Non-pigmented ciliary epithelial cell (primary cell): ENCODE measurements at regions not wholly inside any gene's neighbourhood (a gene's known extent, or its start where the extent isn't known, plus 50 kb on each side); places are given as distances from the start of the nearest gene placed in this dataset.
"Not testable (repeated sequence)": the region's sequence is repeated elsewhere in the genome, so short reads cannot be mapped to it uniquely, and the experiment has no call there.

Source experiments
- DNase-seq: peaks from one replicate; pipeline ENCODE4 v3.0.0-alpha.2; 2010; ENCODE audit warnings: low read depth

DNA sequence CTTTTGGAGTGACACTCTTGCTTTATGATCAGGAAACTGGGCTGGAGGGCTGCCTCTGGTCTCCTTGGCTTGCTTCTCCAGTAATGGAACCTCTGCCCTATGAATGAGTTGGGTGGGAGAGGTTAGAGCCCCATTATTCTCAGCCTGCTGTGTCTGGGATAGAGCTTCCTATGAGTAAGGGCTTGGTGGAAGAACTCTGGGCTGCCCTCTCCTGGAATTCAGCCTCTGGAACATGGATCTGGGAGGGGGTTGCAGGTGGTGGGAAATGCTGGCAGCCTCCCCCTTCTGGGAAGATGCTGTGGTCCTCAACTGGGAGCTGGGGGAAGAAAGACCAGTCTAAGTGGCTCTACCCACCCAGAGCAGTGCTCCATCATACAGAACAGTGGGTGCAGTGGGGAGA, 81.8 kb upstream of the SYN3 start:
- no peak for DNase-seq

DNA sequence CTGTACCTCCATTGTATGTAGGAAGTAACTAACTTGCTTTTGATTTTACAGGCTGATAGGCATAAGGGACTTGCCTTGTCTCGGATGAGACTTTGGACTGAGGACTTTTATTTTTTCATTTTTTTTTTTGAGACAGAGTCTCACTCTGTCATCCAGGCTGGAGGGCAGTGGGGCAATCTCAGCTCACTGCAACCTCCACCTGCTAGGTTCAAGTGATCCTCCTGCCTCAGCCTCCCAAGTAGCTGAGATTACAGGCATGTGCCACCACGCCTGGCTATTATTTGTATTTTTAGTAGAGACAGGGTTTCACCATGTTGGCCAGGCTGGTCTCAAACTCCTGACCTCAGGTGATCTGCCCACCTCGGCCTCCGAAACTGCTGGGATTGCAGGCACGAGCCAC, 80.2 kb upstream of the SYN3 start:
- not testable (repeated sequence) for DNase-seq

DNA sequence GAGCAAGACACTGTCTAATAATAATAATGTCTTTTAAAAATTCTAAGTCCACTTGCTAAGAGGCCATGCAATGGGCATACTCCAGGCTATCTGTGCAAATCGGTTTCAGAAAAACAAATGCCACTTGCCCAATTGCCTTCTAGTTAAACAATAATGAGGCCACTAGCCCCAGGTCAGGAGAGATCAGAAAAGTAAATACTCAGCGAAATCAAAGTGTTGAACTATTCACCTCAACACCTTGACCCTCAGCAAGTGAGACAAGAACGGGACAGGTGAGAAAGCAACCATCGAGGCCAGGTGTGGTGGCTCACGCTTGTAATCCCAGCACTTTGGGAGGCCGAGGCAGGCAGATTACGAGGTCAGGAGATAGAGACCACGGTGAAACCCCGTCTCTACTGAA, 72.3 kb upstream of the SYN3 start:
- no peak for DNase-seq

- DNase-seq: no peak
Measured at GRCh38 chr22:33129621-33130020, 71.4 kb upstream of the SYN3 start.

GRCh38 chr22:33126881-33127280, 68.7 kb upstream of the SYN3 start:
- DNase-seq: no peak

- no peak for DNase-seq
Measured at GRCh38 chr22:33124471-33124870, 66.3 kb upstream of the SYN3 start.

DNA sequence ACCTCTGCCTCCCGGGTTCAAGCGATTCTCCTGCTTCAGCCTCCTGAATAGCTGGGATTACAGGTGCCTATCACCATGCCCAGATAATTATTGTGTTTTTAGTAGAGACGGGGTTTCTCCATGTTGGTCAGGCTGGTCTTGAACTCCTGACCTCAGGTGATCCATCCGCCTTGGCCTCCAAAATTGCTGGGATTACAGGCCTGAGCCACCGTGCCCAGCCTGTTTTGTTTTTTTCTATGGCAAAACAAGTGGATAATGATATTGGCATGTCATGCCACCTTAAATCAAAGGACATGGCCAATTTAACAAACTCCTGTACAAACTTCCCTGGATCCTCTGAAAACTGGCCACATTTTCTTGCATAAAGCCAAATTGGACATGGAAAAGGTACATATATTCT, 64.3 kb upstream of the SYN3 start:
- DNase-seq: peak; percentile 2

- no peak for DNase-seq
Measured at GRCh38 chr22:33119044-33119443, 60.9 kb upstream of the SYN3 start.

GRCh38 chr22:33117821-33118220, 59.6 kb upstream of the SYN3 start:
- no peak for DNase-seq

DNA sequence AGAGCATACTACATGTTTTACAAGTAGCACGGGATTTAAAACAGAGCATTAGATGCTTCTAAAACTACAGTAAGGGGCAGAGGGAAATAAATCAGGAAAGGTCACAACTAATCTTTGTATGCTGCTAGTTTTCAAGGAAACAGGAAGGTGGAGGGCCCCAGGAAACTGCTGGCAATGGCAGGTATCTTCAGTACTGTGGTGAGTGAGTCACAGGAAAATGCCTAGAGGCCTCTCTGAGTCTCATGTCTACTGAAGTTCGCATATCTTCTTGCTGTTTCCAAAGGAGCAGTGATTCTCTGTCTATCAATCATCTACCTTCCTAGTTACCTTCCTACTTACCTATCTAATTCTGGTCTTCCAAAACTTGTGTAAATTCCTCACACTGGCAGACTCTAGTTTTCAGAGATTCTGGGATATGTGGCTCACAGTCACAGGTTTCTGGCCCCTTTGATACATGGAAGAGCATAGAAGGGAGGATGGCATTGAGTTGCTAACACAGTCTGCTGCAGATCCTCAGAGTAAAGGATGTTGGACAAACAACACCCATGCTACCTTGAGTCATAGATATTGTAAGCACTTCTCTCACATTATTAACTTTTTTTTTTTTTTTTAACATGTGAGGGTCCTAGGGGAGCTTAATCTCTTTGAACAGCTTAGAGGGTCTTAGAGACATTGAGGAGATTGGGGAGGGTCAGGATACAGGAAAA, 58.8 kb upstream of the SYN3 start:
- no peak for DNase-seq

GRCh38 chr22:33114565-33114964, 56.4 kb upstream of the SYN3 start:
- DNase-seq: no peak

- DNase-seq: no peak
Measured at GRCh38 chr22:33112580-33112979, 54.4 kb upstream of the SYN3 start.

- DNase-seq: no peak
Measured at GRCh38 chr22:33111491-33111890, 53.3 kb upstream of the SYN3 start.

DNA sequence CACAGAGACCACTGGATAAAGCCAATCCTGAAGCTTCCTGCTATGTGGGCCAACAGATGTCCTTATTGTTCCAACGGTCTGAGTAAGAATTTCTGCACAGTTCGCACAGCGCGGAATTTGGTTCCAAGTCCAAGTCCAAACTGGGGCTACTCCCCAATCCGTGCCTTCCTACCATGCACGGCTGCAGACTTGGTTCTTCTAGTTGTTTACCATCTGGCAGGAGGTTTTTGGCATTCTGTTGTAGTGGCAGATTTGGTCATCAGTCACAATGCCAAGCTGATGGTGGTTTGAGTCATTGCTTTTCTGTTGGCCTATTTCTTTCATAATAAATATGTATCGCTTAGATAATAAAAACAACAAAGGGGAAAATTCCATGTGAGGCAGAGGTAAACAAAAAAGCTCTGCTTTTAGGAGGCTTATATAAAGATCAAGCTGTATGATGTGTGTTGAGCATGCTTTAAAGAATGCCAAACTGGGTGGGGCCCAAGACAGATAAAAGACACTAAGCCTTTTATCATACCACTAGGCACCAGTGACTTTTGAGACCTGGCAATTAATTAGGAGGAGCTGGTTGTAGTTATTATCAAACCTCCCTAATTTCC, 52.5 kb upstream of the SYN3 start:
- DNase-seq: no peak

- DNase-seq: no peak
Measured at GRCh38 chr22:33109514-33110430, 51.6 kb upstream of the SYN3 start.

DNA sequence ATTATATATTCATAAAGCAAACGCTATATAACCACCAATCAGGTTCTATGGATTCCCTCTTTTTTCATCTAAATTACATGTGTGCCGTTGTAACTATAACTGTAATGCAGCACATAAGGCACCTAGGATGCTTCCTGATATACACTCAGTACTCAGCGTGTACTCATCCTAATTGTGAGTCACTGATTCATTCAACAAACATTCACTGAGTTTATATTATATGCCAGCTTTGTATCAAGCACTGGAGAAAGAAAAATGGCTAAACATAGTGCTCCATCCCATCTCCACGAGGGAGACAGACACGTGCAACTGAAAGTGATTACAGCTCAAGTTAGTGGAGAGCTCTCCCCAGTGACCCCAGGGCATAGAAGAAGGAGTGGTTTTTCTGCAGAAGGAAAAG, 49.9 kb upstream of the SYN3 start:
- DNase-seq: no peak
